CD8-positive, alpha-beta memory T cell (primary cell): ENCODE measurements at regions not wholly inside any gene's neighbourhood (a gene's known extent, or its start where the extent isn't known, plus 50 kb on each side); places are given as distances from the start of the nearest gene placed in this dataset.

Experiments used
- CTCF ChIA-PET: fragments of 350-600 bp; sonication (Branson Sonifier 250); formaldehyde crosslinking; loops from one replicate; lab custom pipeline; 2021; ENCODE audit warnings: antibody characterized with exemption; lab: Charles Lee
- POLR2A ChIA-PET: fragments of 350-600 bp; sonication (Branson Sonifier 250); formaldehyde crosslinking; loops from one replicate; lab custom pipeline; 2021; ENCODE audit warnings: antibody characterized with exemption; lab: Charles Lee
- DNase-seq, 5 donors: peaks; one replicate each; pipeline versions ENCODE4 v3.0.0 to v3.0.0-alpha.2; 2020 to 2022; ENCODE audit warnings: mixed read lengths in 1 of 5
- H3K27ac ChIP-seq: one replicate; pipeline ENCODE4 v1.7.0; 2013; ENCODE audit warnings: low read depth, mild to moderate bottlenecking, low read length, moderate library complexity
- H3K27me3 ChIP-seq: 2 replicates; pipeline ENCODE4 v1.7.0; 2013; ENCODE audit warnings: low read length, mild to moderate bottlenecking; ENCODE audit not compliant: insufficient read depth, poor library complexity, severe bottlenecking
- H3K36me3 ChIP-seq: 2 replicates; pipeline ENCODE4 v1.7.0; 2013; ENCODE audit warnings: mild to moderate bottlenecking, low read length, moderate library complexity; ENCODE audit not compliant: insufficient read depth
- H3K4me1 ChIP-seq: 2 replicates; pipeline ENCODE4 v1.7.0; 2013; ENCODE audit warnings: mild to moderate bottlenecking, low read length, moderate library complexity; ENCODE audit not compliant: insufficient read depth
- H3K4me3 ChIP-seq: 2 replicates; pipeline ENCODE4 v1.7.0; 2013; ENCODE audit warnings: mild to moderate bottlenecking, low read length
- H3K9me3 ChIP-seq: 2 replicates; pipeline ENCODE4 v1.7.0; 2013; ENCODE audit warnings: mild to moderate bottlenecking, low read length
- H3K27ac Mint-ChIP-seq, 8 donors: one replicate each; pipeline ENCODE4 v1.8.0; 2020 to 2021; ENCODE audit warnings: mixed read lengths in 8 of 8, mild to moderate bottlenecking in 6 of 8, inconsistent platforms in 3 of 8, moderate library complexity in 3 of 8
- H3K27me3 Mint-ChIP-seq, 2 donors: one replicate each; pipeline ENCODE4 v1.8.0; 2020 to 2021; ENCODE audit warnings: mixed read lengths in 2 of 2, mild to moderate bottlenecking in 1 of 2, moderate library complexity in 1 of 2
- H3K36me3 Mint-ChIP-seq, 3 donors: one replicate each; pipeline ENCODE4 v1.8.0; 2020 to 2021; ENCODE audit warnings: mixed read lengths in 3 of 3, inconsistent platforms in 1 of 3, mild to moderate bottlenecking in 1 of 3
- H3K4me1 Mint-ChIP-seq, 3 donors: one replicate each; pipeline ENCODE4 v1.8.0; 2020 to 2021; ENCODE audit warnings: mixed read lengths in 3 of 3, inconsistent platforms in 1 of 3, mild to moderate bottlenecking in 1 of 3
- H3K4me3 Mint-ChIP-seq, 7 donors: one replicate each; pipeline ENCODE4 v1.8.0; 2020 to 2021; ENCODE audit warnings: mixed read lengths in 7 of 7, mild to moderate bottlenecking in 6 of 7, moderate library complexity in 4 of 7, inconsistent platforms in 2 of 7
- H3K9me3 Mint-ChIP-seq, 5 donors: one replicate each; pipeline ENCODE4 v1.8.0; 2020 to 2022; ENCODE audit warnings: mixed read lengths in 5 of 5, mild to moderate bottlenecking in 3 of 5, moderate library complexity in 2 of 5, inconsistent platforms in 1 of 5

- Mint-ChIP-seq H3K4me3 (no peak overlapping the region), H3K36me3 (no peaks in the 10 kb centered on the region), H3K27me3 (no peaks in the 10 kb centered on the region), H3K27ac (no peak overlapping the region), H3K4me1 (no peaks in the 10 kb centered on the region), H3K9me3 (peaks cover 4 to 7% (median 4%) of the 10 kb centered on the region in 5 donors)
- Histone ChIP-seq H3K9me3 (no peaks in the 10 kb centered on the region), H3K27me3 (no peaks in the 10 kb centered on the region), H3K4me1 (no peaks in the 10 kb centered on the region), H3K27ac (no peak overlapping the region), H3K4me3 (no peak overlapping the region), H3K36me3 (no peaks in the 10 kb centered on the region)
- ChIA-PET POLR2A (no interaction called here), CTCF (no interaction called here)
- DNase-seq, result no peak
These were observed 1441.6 kb downstream of the SUCLG1 start for GRCh38 chr2:83017366-83018090.

DNA sequence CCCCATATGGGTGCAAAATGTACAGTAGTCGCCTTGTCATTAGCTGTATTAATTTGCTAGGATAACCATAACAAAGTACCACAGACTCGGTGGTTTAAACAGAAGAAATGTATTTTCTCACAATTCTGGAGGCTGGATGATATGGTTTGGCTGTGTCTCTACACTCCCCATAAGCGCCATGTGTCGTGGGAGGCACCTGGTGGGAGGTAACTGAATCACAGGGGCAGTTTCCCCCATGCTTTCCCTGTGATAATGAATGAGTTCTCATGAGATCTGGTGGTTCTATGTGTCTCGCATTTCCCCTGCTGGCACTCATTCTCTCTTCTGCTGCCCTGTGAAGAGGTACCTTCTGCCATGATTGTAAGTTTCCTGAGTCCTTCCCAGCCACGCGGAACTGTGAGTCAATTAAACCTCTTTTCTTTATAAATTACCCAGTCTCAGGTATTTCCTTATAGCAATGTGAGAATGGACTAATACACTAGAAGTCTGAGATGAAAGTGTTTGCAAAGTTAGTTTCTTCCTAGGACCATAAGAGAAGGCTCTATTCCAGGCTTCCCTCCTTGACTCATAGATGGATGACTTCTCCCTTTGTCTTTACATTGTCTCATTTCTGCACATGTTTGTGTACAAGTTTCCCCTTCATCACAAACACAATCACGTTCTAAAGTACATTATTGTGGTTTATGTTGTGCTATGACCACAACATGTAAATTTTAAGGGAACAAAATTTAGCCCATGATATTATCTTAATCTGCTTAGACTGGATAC lies 1442.6 kb downstream of the SUCLG1 start:
- Mint-ChIP-seq H3K27ac (no peak overlapping the region), H3K4me1 (no peaks in the 10 kb centered on the region), H3K27me3 (no peaks in the 10 kb centered on the region), H3K9me3 (peaks cover 4 to 8% (median 4%) of the 10 kb centered on the region in 5 donors), H3K4me3 (no peak overlapping the region), H3K36me3 (no peaks in the 10 kb centered on the region)
- Histone ChIP-seq H3K4me1 (no peaks in the 10 kb centered on the region), H3K9me3 (no peaks in the 10 kb centered on the region), H3K27ac (no peak overlapping the region), H3K27me3 (no peaks in the 10 kb centered on the region), H3K36me3 (no peaks in the 10 kb centered on the region), H3K4me3 (no peak overlapping the region)
- ChIA-PET POLR2A (no interaction called here), CTCF (no interaction called here)
- no peak for DNase-seq

DNA sequence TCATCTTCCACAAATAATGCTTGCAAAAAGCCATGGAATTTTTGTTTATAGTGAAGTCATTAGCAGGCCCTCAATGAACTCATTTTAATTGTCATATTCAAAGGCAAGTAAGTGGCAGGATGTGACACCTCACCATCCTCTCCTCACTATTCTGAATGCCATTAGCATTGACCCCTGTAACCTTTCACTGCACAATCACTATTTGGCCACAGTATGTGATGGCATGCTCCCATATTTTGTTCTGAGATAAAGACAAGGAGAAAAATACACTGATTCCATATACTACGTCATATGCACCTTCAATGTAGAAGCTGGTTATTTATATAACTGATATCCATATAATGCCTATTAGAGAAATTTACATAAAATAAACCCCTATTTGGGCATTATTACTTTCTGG lies 1443.2 kb downstream of the SUCLG1 start:
- Histone ChIP-seq H3K27ac (no peak overlapping the region), H3K9me3 (no peaks in the 10 kb centered on the region), H3K36me3 (no peaks in the 10 kb centered on the region), H3K4me1 (no peaks in the 10 kb centered on the region), H3K4me3 (no peak overlapping the region), H3K27me3 (no peaks in the 10 kb centered on the region)
- Mint-ChIP-seq H3K9me3 (peaks cover 5 to 10% (median 8%) of the 10 kb centered on the region in 5 donors), H3K4me3 (no peak overlapping the region), H3K36me3 (no peaks in the 10 kb centered on the region), H3K4me1 (no peaks in the 10 kb centered on the region), H3K27ac (no peak overlapping the region), H3K27me3 (no peaks in the 10 kb centered on the region)
- DNase-seq, result no peak
- CTCF ChIA-PET, result no interaction called here
- POLR2A ChIA-PET, result no interaction called here

DNA sequence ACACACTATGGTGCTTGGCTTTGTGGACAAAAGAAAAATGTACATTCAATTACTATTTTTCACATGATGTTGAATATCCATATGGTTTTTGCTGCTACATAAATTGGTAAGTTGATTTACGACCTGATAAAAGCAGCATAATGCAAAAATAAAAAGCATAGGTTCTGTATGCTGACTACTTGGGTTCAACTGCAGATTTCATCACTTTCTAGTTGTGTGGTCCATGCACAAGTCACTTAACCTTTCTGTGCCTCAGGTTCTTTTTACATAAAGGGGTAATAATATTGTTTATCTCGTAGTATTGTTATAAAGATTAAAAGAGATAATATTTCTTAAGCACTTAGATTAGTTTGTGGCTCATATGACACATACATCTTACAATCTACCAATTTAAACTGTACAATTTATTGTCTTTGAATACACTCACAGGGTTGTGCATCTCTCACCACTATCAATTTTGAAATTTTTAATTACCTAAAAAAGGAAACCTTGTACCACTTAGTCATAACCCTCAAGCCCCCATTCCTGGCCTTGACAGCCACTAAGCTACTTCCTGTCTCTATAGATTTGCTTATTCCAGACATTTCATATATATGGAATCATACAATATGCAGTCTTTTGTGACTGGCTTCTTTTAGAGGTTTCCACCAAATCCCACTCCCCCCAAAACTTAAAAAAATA lies 1443.9 kb downstream of the SUCLG1 start:
- Histone ChIP-seq H3K9me3 (no peaks in the 10 kb centered on the region), H3K4me3 (no peak overlapping the region), H3K36me3 (no peaks in the 10 kb centered on the region), H3K27me3 (no peaks in the 10 kb centered on the region), H3K27ac (no peak overlapping the region), H3K4me1 (no peaks in the 10 kb centered on the region)
- POLR2A ChIA-PET, result no interaction called here
- H3K27ac Mint-ChIP-seq, result no peak overlapping the region
- CTCF ChIA-PET, result no interaction called here
- no peak for DNase-seq
- H3K4me3 Mint-ChIP-seq, result no peak overlapping the region
- H3K4me1 Mint-ChIP-seq, result no peaks in the 10 kb centered on the region
- no peaks in the 10 kb centered on the region for H3K36me3 Mint-ChIP-seq
- H3K9me3 Mint-ChIP-seq, result peaks cover 3 to 9% (median 8%) of the 10 kb centered on the region in 5 donors
- H3K27me3 Mint-ChIP-seq, result no peaks in the 10 kb centered on the region

DNA sequence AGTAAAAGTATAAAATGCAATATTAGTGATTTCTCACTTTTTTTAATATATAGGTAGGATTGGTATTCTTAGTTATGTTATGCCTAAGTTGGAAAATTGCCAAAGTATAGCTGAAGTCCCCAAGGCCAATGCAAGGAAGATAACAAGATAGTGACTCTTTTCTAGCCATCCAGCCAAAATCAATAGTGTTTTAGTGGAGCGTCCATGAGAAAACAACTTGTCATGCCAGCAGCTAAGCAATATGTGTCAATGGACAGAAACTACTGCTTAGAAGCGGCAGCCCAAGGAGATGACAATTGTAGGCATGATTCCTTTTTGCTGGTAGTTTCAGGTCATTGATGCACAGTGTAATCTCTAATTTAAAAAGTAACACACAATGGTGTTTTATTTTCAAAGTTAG lies 1444.6 kb downstream of the SUCLG1 start:
- Mint-ChIP-seq H3K4me1 (no peaks in the 10 kb centered on the region), H3K27me3 (no peaks in the 10 kb centered on the region), H3K4me3 (no peak overlapping the region), H3K36me3 (no peaks in the 10 kb centered on the region), H3K9me3 (peaks cover 5 to 12% (median 8%) of the 10 kb centered on the region in 5 donors), H3K27ac (no peak overlapping the region)
- no peaks in the 10 kb centered on the region for H3K27me3 ChIP-seq
- DNase-seq, result no peak
- ChIA-PET POLR2A (no interaction called here), CTCF (no interaction called here)
- no peaks in the 10 kb centered on the region for H3K4me1 ChIP-seq
- no peaks in the 10 kb centered on the region for H3K9me3 ChIP-seq
- H3K27ac ChIP-seq, result no peak overlapping the region
- no peaks in the 10 kb centered on the region for H3K36me3 ChIP-seq
- H3K4me3 ChIP-seq, result no peak overlapping the region

GRCh38 chr2:83006961-83007360 lies 1452.1 kb downstream of the SUCLG1 start:
- Mint-ChIP-seq H3K9me3 (peaks cover 6 to 16% (median 8%) of the 10 kb centered on the region in 5 donors), H3K4me1 (no peaks in the 10 kb centered on the region), H3K4me3 (no peak overlapping the region), H3K27me3 (no peaks in the 10 kb centered on the region), H3K36me3 (no peaks in the 10 kb centered on the region), H3K27ac (no peak overlapping the region)
- ChIA-PET POLR2A (no interaction called here), CTCF (no interaction called here)
- DNase-seq, result no peak
- Histone ChIP-seq H3K27me3 (no peaks in the 10 kb centered on the region), H3K36me3 (no peaks in the 10 kb centered on the region), H3K9me3 (no peaks in the 10 kb centered on the region), H3K27ac (no peak overlapping the region), H3K4me3 (no peak overlapping the region), H3K4me1 (no peaks in the 10 kb centered on the region)

- no peaks in the 10 kb centered on the region for H3K36me3 ChIP-seq
- H3K27me3 ChIP-seq, result no peaks in the 10 kb centered on the region
- Mint-ChIP-seq H3K27ac (no peak overlapping the region), H3K9me3 (peaks cover 2 to 28% (median 5%) of the 10 kb centered on the region in 5 donors), H3K4me3 (no peak overlapping the region), H3K4me1 (no peaks in the 10 kb centered on the region), H3K36me3 (no peaks in the 10 kb centered on the region), H3K27me3 (no peaks in the 10 kb centered on the region)
- CTCF ChIA-PET, result no interaction called here
- no peaks in the 10 kb centered on the region for H3K4me1 ChIP-seq
- no peak overlapping the region for H3K4me3 ChIP-seq
- POLR2A ChIA-PET, result no interaction called here
- DNase-seq, result no peak
- no peak overlapping the region for H3K27ac ChIP-seq
- H3K9me3 ChIP-seq, result no peaks in the 10 kb centered on the region
These were observed 1455.5 kb downstream of the SUCLG1 start for GRCh38 chr2:83003555-83003954.

DNA sequence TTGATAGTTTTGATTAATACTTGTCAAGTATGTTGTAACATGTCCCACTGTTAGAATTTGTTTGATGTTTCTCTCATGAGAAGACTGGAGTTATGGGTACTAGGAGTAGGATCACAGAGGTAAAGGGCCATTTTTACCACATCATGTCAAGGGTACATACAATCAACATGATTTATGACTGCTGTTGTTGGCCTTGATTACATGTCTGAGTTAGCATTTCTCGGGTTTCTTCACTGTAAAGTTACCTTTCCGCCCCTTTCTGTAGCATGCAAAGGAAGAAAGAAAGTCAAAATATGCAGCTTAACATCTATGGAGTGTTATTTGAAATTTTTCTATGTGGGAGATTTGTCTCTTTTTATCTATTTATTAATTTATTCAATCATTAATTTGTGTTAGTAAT lies 1456.4 kb downstream of the SUCLG1 start:
- H3K27ac Mint-ChIP-seq, result no peak overlapping the region
- H3K4me1 Mint-ChIP-seq, result no peaks in the 10 kb centered on the region
- H3K9me3 ChIP-seq, result no peaks in the 10 kb centered on the region
- H3K4me1 ChIP-seq, result no peaks in the 10 kb centered on the region
- no peak overlapping the region for H3K4me3 ChIP-seq
- DNase-seq, result no peak
- no peak overlapping the region for H3K4me3 Mint-ChIP-seq
- no peaks in the 10 kb centered on the region for H3K27me3 ChIP-seq
- no peak overlapping the region for H3K27ac ChIP-seq
- POLR2A ChIA-PET, result no interaction called here
- H3K27me3 Mint-ChIP-seq, result no peaks in the 10 kb centered on the region
- no peaks in the 10 kb centered on the region for H3K36me3 ChIP-seq
- CTCF ChIA-PET, result no interaction called here
- no peaks in the 10 kb centered on the region for H3K36me3 Mint-ChIP-seq
- H3K9me3 Mint-ChIP-seq, result peaks cover 2 to 28% (median 5%) of the 10 kb centered on the region in 5 donors
